Endodermal cell (in vitro differentiated cells): ENCODE measurements at regions not wholly inside any gene's neighbourhood (a gene's known extent, or its start where the extent isn't known, plus 50 kb on each side); places are given as distances from the start of the nearest gene placed in this dataset.

Experiments used
- DNase-seq: peaks from one replicate; pipeline ENCODE4 v3.0.0-alpha.2; 2017
- H3K27ac ChIP-seq: 2 replicates; pipeline ENCODE4 v1.5.1; 2013; ENCODE audit warnings: mild to moderate bottlenecking, low read depth, low read length, moderate library complexity
- H3K27me3 ChIP-seq: 2 replicates; pipeline ENCODE4 v1.6.1; 2013; ENCODE audit warnings: mild to moderate bottlenecking, low read length, moderate library complexity; ENCODE audit not compliant: insufficient read depth, control insufficient read depth, poor library complexity, severe bottlenecking
- H3K36me3 ChIP-seq: 2 replicates; pipeline ENCODE4 v1.7.0; 2013; ENCODE audit warnings: mild to moderate bottlenecking, low read length, moderate library complexity; ENCODE audit not compliant: control insufficient read depth, insufficient read depth
- H3K4me1 ChIP-seq: one replicate; pipeline ENCODE4 v1.7.0; 2013; ENCODE audit warnings: low read length; ENCODE audit not compliant: control insufficient read depth, insufficient read depth
- H3K4me3 ChIP-seq: 2 replicates; pipeline ENCODE4 v1.5.1; 2013; ENCODE audit warnings: mild to moderate bottlenecking, low read length, moderate library complexity
- H3K9ac ChIP-seq: 2 replicates; pipeline ENCODE4 v1.6.1; 2013; ENCODE audit warnings: mild to moderate bottlenecking, low read length, moderate library complexity; ENCODE audit not compliant: poor library complexity, severe bottlenecking; ENCODE audit errors: extremely low read depth
- H3K9me3 ChIP-seq: 2 replicates; pipeline ENCODE4 v1.6.1; 2013; ENCODE audit warnings: mild to moderate bottlenecking, low read length, moderate library complexity; ENCODE audit not compliant: control insufficient read depth
- H3K27ac Mint-ChIP-seq: 2 replicates; pipeline ENCODE4 v1.8.0; 2020; ENCODE audit warnings: mixed read lengths
- H3K27me3 Mint-ChIP-seq: 2 replicates; pipeline ENCODE4 v1.8.0; 2021; ENCODE audit warnings: mild to moderate bottlenecking, mixed read lengths; ENCODE audit not compliant: insufficient read depth
- H3K36me3 Mint-ChIP-seq: 2 replicates; pipeline ENCODE4 v1.8.0; 2020; ENCODE audit warnings: low read depth, mixed read lengths
- H3K4me1 Mint-ChIP-seq: 2 replicates; pipeline ENCODE4 v1.8.0; 2020; ENCODE audit warnings: mixed read lengths
- H3K4me3 Mint-ChIP-seq: 2 replicates; pipeline ENCODE4 v1.8.0; 2020; ENCODE audit warnings: mild to moderate bottlenecking, moderate library complexity, mixed read lengths
- H3K9me3 Mint-ChIP-seq: 2 replicates; pipeline ENCODE4 v1.8.0; 2020; ENCODE audit warnings: mild to moderate bottlenecking, mixed read lengths
- WGBS, 2 experiments: methylation state at CpG; one replicate each; pipeline versions ENCODE4 v1.1.5 to v1.1.7; 2013; ENCODE audit warnings: missing lambda C conversion rate in 2 of 2, mixed read lengths in 1 of 2; ENCODE audit not compliant: insufficient coverage in 1 of 2, insufficient read length in 1 of 2; 5-methylcytosine and 5-hydroxymethylcytosine counted together
- TF ChIP-seq, protein P1 (sequence below): fragments of 200-600 bp; sonication (generic); conservative IDR thresholded peaks from 2 replicates; pipeline ENCODE4 v1.5.0; 2021; ENCODE audit warnings: antibody characterized with exemption, mild to moderate bottlenecking

DNA sequence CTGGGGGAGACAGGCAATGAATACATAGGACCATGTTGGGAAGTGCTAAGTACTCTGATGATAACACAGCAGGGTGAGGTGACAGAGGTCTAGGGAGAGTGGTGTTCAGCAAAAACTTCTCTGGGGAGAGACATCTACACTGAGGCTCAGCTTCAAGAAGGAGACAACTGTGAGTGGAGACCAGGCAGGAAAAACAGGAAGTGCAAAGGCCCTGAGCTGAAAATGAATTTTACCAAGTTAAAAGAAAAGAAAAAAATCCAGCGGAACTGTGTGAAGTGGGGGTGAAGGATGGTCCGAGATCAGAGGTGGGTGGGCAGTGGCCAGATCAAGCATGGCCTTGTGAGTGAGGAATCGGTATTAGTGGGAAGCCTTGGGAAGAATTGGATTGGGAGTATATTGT lies 110.1 kb upstream of the CLSTN2 start:
- H3K27me3 Mint-ChIP-seq, result peaks cover 7% of the 10 kb centered on the region
- H3K36me3 ChIP-seq, result no peaks in the 10 kb centered on the region
- no peak overlapping the region for H3K4me3 Mint-ChIP-seq
- no peak overlapping the region for H3K27ac ChIP-seq
- 83 to 93% methylated on average over 2 to 3 of the region's 3 CpGs for WGBS, 2 experiments
- no peak overlapping the region for H3K4me3 ChIP-seq
- no peaks in the 10 kb centered on the region for H3K4me1 Mint-ChIP-seq
- H3K4me1 ChIP-seq, result no peaks in the 10 kb centered on the region
- no peaks in the 10 kb centered on the region for H3K27me3 ChIP-seq
- H3K36me3 Mint-ChIP-seq, result no peaks in the 10 kb centered on the region
- DNase-seq, result no peak
- H3K9ac ChIP-seq, result no peak overlapping the region
- no peak overlapping the region for H3K27ac Mint-ChIP-seq
- peaks cover 7% of the 10 kb centered on the region for H3K9me3 Mint-ChIP-seq
- H3K9me3 ChIP-seq, result no peaks in the 10 kb centered on the region
- TF ChIP-seq, protein P1, sequence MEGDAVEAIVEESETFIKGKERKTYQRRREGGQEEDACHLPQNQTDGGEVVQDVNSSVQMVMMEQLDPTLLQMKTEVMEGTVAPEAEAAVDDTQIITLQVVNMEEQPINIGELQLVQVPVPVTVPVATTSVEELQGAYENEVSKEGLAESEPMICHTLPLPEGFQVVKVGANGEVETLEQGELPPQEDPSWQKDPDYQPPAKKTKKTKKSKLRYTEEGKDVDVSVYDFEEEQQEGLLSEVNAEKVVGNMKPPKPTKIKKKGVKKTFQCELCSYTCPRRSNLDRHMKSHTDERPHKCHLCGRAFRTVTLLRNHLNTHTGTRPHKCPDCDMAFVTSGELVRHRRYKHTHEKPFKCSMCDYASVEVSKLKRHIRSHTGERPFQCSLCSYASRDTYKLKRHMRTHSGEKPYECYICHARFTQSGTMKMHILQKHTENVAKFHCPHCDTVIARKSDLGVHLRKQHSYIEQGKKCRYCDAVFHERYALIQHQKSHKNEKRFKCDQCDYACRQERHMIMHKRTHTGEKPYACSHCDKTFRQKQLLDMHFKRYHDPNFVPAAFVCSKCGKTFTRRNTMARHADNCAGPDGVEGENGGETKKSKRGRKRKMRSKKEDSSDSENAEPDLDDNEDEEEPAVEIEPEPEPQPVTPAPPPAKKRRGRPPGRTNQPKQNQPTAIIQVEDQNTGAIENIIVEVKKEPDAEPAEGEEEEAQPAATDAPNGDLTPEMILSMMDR, result no peak

DNA sequence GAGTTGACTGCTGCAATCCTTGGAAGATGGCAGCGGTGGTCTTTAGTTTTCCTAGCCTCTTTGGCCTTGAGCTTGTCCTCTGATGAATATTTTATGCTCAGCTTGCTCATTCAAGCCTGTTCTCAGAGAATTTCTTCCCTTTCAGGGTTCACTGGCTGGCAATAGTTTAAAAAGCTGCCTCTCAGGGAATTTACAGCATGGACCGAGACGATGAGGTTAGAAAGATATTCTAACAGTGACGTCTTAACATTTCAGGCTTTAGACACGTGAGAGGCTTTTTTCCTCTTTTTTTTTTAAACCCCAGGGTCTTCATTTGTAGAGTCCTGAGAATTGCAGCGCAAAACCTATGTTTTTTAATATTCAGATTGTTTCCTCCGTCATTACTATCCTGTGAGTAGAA lies 120.3 kb upstream of the CLSTN2 start:
- H3K27me3 ChIP-seq, result no peaks in the 10 kb centered on the region
- H3K4me1 Mint-ChIP-seq, result peaks cover 11% of the 10 kb centered on the region
- 95% methylated on average over 7 of the region's 7 CpGs for WGBS, 2 experiments

DNA sequence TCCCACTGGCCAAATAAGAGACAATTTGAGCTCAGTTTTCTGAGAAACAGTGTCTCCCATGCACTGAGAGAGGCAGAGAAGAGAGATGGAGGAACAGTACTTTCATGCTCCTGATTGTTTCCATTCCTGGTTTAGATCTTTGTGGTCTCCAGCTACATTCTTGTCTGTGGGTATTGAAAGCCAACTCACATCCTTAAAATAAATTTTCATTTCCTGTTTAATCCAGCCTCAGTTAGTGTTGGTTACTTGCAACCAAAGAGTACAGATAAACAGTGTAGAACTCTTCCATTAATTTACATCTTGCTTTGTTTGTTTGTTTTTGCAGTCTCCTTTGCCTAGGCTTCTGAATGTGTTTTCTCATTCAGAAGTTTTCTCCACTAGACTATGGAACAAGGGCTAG lies 123.7 kb upstream of the CLSTN2 start:
- H3K27ac ChIP-seq, result no peak overlapping the region
- no peak for DNase-seq
- H3K9me3 ChIP-seq, result no peaks in the 10 kb centered on the region
- H3K4me1 ChIP-seq, result no peaks in the 10 kb centered on the region
- H3K36me3 Mint-ChIP-seq, result no peaks in the 10 kb centered on the region
- peaks cover 3% of the 10 kb centered on the region for H3K9me3 Mint-ChIP-seq
- H3K27me3 ChIP-seq, result no peaks in the 10 kb centered on the region
- no peak overlapping the region for H3K4me3 ChIP-seq
- no peak overlapping the region for H3K27ac Mint-ChIP-seq
- no peak overlapping the region for H3K9ac ChIP-seq
- peaks cover 11% of the 10 kb centered on the region for H3K4me1 Mint-ChIP-seq
- H3K36me3 ChIP-seq, result no peaks in the 10 kb centered on the region
- H3K27me3 Mint-ChIP-seq, result no peaks in the 10 kb centered on the region
- TF ChIP-seq, protein P1, result no peak
- H3K4me3 Mint-ChIP-seq, result no peak overlapping the region

More for the DNA sequence above, 120.3 kb upstream of the CLSTN2 start:
- Histone ChIP-seq H3K9me3 (no peaks in the 10 kb centered on the region), H3K9ac (no peak overlapping the region), H3K4me3 (no peak overlapping the region), H3K36me3 (no peaks in the 10 kb centered on the region), H3K27ac (no peak overlapping the region), H3K4me1 (no peaks in the 10 kb centered on the region)
- H3K4me3 Mint-ChIP-seq, result no peak overlapping the region
- no peak overlapping the region for H3K27ac Mint-ChIP-seq
- H3K27me3 Mint-ChIP-seq, result peaks cover 1% of the 10 kb centered on the region
- no peak for DNase-seq
- H3K9me3 Mint-ChIP-seq, result no peaks in the 10 kb centered on the region
- TF ChIP-seq, protein P1, result no peak
- no peaks in the 10 kb centered on the region for H3K36me3 Mint-ChIP-seq
